ENCODE measurements at regions not wholly inside any gene's neighbourhood (a gene's known extent, or its start where the extent isn't known, plus 50 kb on each side); places are given as distances from the start of the nearest gene placed in this dataset.

DNA sequence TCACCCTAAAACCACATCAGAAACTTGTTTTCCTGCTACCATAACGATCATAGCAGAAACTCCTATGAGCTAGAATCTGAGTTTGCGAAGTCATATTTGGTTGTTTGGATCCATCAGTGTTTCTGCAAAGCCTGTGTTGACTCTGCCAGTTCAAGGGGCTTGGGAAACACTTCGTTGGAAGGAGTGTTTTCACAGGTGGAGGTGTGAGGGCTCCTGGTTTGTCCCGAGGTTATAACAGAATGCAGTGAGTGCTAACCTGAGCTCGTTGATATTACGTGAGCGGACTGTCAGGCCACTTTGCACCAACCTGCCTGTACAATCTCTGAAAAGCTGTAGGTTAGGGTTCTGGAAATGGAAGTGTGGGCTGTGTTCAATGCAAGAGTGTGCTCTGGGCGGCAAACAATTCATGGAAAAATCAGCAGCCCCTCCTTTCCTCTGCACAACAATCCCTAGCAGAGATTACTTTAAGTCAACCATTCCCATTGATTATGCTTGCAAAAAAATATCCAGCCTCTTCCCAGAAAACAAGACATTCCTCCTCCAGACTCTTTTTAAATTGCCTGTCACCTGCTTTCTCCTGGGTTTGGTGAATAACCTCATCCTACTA, 622.0 kb downstream of the TYW1 start:
- DNase-seq, result no peak
- Histone ChIP-seq H3K4me3 (replicated peaks in 1 of 3) (no peak overlapping the region), H3K36me3 (no peaks in the 10 kb centered on the region), H3K27ac (no peak overlapping the region), H3K27me3 (no peaks in the 10 kb centered on the region), H3K9me3 (no peaks in the 10 kb centered on the region), H3K4me1 (no peaks in the 10 kb centered on the region)
- TF ChIP-seq, protein P1, sequence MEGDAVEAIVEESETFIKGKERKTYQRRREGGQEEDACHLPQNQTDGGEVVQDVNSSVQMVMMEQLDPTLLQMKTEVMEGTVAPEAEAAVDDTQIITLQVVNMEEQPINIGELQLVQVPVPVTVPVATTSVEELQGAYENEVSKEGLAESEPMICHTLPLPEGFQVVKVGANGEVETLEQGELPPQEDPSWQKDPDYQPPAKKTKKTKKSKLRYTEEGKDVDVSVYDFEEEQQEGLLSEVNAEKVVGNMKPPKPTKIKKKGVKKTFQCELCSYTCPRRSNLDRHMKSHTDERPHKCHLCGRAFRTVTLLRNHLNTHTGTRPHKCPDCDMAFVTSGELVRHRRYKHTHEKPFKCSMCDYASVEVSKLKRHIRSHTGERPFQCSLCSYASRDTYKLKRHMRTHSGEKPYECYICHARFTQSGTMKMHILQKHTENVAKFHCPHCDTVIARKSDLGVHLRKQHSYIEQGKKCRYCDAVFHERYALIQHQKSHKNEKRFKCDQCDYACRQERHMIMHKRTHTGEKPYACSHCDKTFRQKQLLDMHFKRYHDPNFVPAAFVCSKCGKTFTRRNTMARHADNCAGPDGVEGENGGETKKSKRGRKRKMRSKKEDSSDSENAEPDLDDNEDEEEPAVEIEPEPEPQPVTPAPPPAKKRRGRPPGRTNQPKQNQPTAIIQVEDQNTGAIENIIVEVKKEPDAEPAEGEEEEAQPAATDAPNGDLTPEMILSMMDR (IDR thresholded peaks at IDR 0.05), result no peak
- TF ChIP-seq POLR2A (IDR thresholded peaks at IDR 0.05), result no peak
- intact Hi-C loops (cut with DNase I), result no loop called here
- WGBS, 2 donors, result 56 to 62% methylated on average over 8 of the region's 8 CpGs

DNA sequence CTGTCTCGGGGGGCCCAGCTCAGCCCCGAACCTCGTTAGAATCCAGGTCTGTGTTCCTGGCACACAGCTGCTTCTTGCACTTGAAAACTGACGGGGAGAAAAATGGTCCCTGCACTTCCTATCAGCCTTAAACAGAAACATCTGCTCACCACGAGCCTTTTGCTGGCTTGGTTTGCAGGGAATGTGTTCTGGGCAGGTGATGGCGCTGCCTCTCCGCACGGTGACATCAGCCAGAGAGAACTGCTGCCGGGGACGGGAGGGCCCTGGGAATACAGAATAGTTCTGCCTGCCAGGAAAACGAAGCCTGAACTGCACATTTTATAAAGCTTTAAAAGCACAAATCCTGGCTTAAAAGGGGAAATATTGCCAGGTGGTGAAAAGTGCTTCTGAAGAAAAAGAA, 622.5 kb downstream of the TYW1 start:
- no peak overlapping the region for H3K27ac ChIP-seq
- no peak for TF ChIP-seq POLR2A (IDR thresholded peaks at IDR 0.05)
- TF ChIP-seq, protein P1 (IDR thresholded peaks at IDR 0.05), result no peak

DNA sequence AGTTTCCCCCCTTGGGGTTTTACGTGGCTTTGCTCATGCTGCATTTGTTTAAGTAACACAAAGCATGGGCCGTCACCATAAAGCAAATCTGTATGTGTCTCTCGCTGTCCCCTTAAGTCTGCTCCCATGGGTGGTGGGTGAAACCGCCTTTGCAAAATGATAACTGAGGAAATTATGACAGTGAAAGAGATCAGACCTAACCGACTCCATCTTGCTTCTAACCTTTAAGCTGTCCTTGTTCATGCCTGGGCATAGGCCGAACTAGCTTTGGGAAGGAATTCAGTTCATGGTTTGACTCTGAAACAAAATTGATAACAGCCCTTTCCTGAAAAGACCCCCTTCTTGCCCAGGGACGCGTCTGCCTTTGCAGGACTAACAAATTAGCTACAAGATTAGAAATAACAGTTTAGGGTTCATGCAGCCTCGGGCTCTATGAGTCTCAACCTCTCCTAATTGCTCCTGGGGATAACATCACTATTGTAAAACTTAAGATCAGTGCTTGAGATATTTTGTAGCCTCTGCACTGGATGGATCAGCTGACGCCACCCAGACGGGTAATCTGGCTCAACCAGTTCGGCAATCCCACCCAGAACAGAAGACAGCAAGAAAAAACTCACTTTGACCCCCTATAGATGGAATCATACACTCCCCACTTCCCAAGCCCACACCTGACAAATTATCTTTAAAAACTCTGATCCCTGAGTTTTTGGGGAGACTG, 623.7 kb downstream of the TYW1 start:
- WGBS, 2 donors, result 76 to 80% methylated on average over 12 of the region's 12 CpGs
- Histone ChIP-seq H3K27ac (no peak overlapping the region), H3K4me1 (no peaks in the 10 kb centered on the region), H3K27me3 (no peaks in the 10 kb centered on the region), H3K4me3 (replicated peaks in 1 of 3) (no peak overlapping the region), H3K36me3 (no peaks in the 10 kb centered on the region), H3K9me3 (no peaks in the 10 kb centered on the region)
- TF ChIP-seq, protein P1 (IDR thresholded peaks at IDR 0.05), result no peak
- TF ChIP-seq POLR2A (IDR thresholded peaks at IDR 0.05), result no peak
- intact Hi-C loops (cut with DNase I), result no loop called here
- DNase-seq, result no peak

More for the DNA sequence above, 622.5 kb downstream of the TYW1 start:
- intact Hi-C loops (cut with DNase I), result no loop called here
- H3K36me3 ChIP-seq, result no peaks in the 10 kb centered on the region
- H3K4me3 ChIP-seq (replicated peaks in 1 of 3), result no peak overlapping the region
- H3K4me1 ChIP-seq, result no peaks in the 10 kb centered on the region
- no peaks in the 10 kb centered on the region for H3K27me3 ChIP-seq
- 18 to 35% methylated on average over 11 of the region's 11 CpGs for WGBS, 2 donors
- no peak for DNase-seq
- no peaks in the 10 kb centered on the region for H3K9me3 ChIP-seq

DNA sequence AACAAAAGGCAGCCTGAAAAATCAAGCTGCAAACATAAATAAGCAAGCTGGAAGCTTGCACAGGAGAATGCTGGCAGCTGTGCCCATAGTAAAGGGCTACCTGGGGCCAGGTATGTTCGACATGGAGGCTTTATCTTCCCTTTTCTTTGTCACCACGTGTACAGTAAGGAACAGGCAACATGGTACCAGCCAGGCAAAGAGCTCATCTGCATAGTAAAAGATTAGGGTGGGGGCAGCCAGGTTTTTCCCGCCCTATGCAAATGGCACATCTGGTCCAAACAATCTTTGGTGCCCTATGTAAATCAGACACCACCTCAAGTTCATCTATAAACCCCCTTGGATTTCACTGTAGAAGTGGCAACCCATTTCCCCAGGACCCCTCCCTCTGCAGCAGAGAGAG, 625.1 kb downstream of the TYW1 start:
- Histone ChIP-seq H3K9me3 (no peaks in the 10 kb centered on the region), H3K27ac (no peak overlapping the region), H3K4me1 (no peaks in the 10 kb centered on the region), H3K4me3 (replicated peaks in 1 of 3) (no peak overlapping the region), H3K27me3 (no peaks in the 10 kb centered on the region), H3K36me3 (no peaks in the 10 kb centered on the region)
- no peak for TF ChIP-seq POLR2A (IDR thresholded peaks at IDR 0.05)
- TF ChIP-seq, protein P1 (IDR thresholded peaks at IDR 0.05), result no peak
- WGBS, 2 donors, result 62 to 68% methylated on average over 3 of the region's 3 CpGs
- no peak for DNase-seq
- intact Hi-C loops (cut with DNase I), result no loop called here

DNA sequence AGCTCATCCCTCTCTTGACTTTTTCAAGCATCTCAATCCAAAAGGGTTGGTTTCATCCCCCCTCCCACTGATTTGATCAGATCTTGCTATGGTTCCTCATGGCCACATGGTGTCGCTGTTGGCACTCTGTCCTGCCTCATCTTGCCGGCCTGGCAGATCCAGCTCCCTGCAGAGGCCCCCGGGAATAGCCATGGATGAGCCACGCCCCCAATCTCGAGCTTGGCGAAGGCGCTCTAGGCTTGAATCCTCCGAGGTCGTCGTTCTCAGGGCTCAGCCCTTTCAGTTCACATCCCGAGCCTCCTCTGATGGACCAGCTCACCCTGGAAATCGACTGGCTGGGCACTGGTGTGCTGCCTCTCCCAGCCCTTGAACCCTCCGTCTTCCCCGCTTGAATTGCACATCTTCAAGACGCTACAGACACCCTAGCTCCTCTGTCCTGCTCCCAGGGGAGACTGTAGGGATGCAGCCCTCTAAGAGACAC, 628.7 kb downstream of the TYW1 start:
- Histone ChIP-seq H3K27me3 (no peaks in the 10 kb centered on the region), H3K9me3 (no peaks in the 10 kb centered on the region), H3K4me3 (replicated peaks in 1 of 3) (no peak overlapping the region), H3K4me1 (no peaks in the 10 kb centered on the region), H3K36me3 (no peaks in the 10 kb centered on the region), H3K27ac (no peak overlapping the region)
- intact Hi-C loops (cut with DNase I), result no loop called here
- peak; percentile 75 to 76 for DNase-seq
- no peak for TF ChIP-seq POLR2A (IDR thresholded peaks at IDR 0.05)
- TF ChIP-seq, protein P1 (IDR thresholded peaks at IDR 0.05), result peak; percentile 71 to 82 (median 79)
- WGBS, 2 donors, result 2 to 8% methylated on average over 15 of the region's 15 CpGs
